H1 (cell line): ENCODE measurements at regions not wholly inside any gene's neighbourhood (a gene's known extent, or its start where the extent isn't known, plus 50 kb on each side); places are given as distances from the start of the nearest gene placed in this dataset.

ENCODE experiments used
- CTCF ChIA-PET: fragments of 300-600 bp; sonication (Branson Sonifier 250); formaldehyde crosslinking; loops from one replicate; lab custom pipeline; 2021; ENCODE audit not compliant: partially characterized antibody; lab: Charles Lee
- POLR2A ChIA-PET: fragments of 300-600 bp; sonication (Branson Sonifier 250); formaldehyde crosslinking; loops from one replicate; lab custom pipeline; 2021; ENCODE audit warnings: inconsistent platforms; ENCODE audit not compliant: partially characterized antibody; lab: Charles Lee
- DNase-seq, 2 experiments: peaks; one replicate each; pipeline versions ENCODE4 v3.0.0 to v3.0.0-alpha.2; 2010 to 2022; ENCODE audit warnings: low spot score in 2 of 2, low read depth in 1 of 2, mixed read lengths in 1 of 2
- FAIRE-seq: peaks from 2 replicates; lab custom pipeline; 2011; peaks lifted over from hg19 to GRCh38; lab: Jason Lieb, UNC
- H2AFZ ChIP-seq: 2 replicates; pipeline ENCODE4 v1.8.1; 2012; ENCODE audit warnings: low read length, inconsistent platforms
- H2AK5ac ChIP-seq: 2 replicates; pipeline ENCODE4 v1.6.1; 2013; ENCODE audit warnings: low read depth, low read length
- H2BK120ac ChIP-seq: replicated peaks from 2 replicates; pipeline ENCODE3; 2013; ENCODE audit warnings: low read depth, low read length, inconsistent platforms
- H2BK12ac ChIP-seq: 2 replicates; pipeline ENCODE4 v1.6.1; 2013; ENCODE audit warnings: low read depth, low read length
- H2BK15ac ChIP-seq: 2 replicates; pipeline ENCODE4 v1.6.1; 2013; ENCODE audit warnings: low read length
- H2BK20ac ChIP-seq: 2 replicates; pipeline ENCODE4 v1.6.1; 2013; ENCODE audit warnings: low read length
- H2BK5ac ChIP-seq: 2 replicates; pipeline ENCODE4 v1.6.1; 2013; ENCODE audit warnings: low read depth, low read length
- H3K14ac ChIP-seq: 2 replicates; pipeline ENCODE4 v1.6.1; 2013; ENCODE audit warnings: inconsistent platforms; ENCODE audit not compliant: insufficient read length
- H3K18ac ChIP-seq: 2 replicates; pipeline ENCODE4 v1.6.1; 2013; ENCODE audit warnings: low read length; ENCODE audit errors: extremely low read depth
- H3K23ac ChIP-seq: 2 replicates; pipeline ENCODE4 v1.6.1; 2013; ENCODE audit warnings: inconsistent platforms; ENCODE audit not compliant: insufficient read length
- H3K23me2 ChIP-seq: 2 replicates; pipeline ENCODE4 v1.6.1; 2013; ENCODE audit warnings: low read depth, low read length
- H3K27ac ChIP-seq: 2 replicates; pipeline ENCODE4 v1.6.1; 2011; ENCODE audit warnings: low read depth, low read length, inconsistent platforms
- H3K27me3 ChIP-seq, 4 experiments: replicated peaks in 1 of 4; 1 replicate in 1 of 4; 2 replicates in 3 of 4; pipeline versions ENCODE4 v1.6.1 to v1.8.1; 2011 to 2013; ENCODE audit warnings: low read length in 3 of 4, mild to moderate bottlenecking in 3 of 4, inconsistent platforms in 2 of 4, mixed read lengths in 2 of 4, moderate library complexity in 1 of 4; ENCODE audit not compliant: control insufficient read depth in 3 of 4, insufficient read depth in 3 of 4; ENCODE audit errors: extremely low read depth in 1 of 4
- H3K36me3 ChIP-seq, 4 experiments: 2 replicates each; pipeline versions ENCODE4 v1.6.1 to v1.8.1; 2011 to 2013; ENCODE audit warnings: mild to moderate bottlenecking in 4 of 4, low read length in 3 of 4, moderate library complexity in 2 of 4, control low read depth in 1 of 4, inconsistent platforms in 1 of 4; ENCODE audit not compliant: insufficient read depth in 4 of 4, control insufficient read depth in 2 of 4
- H3K4ac ChIP-seq: replicated peaks from 2 replicates; pipeline ENCODE3; 2013; ENCODE audit warnings: low read length, low read depth, mixed read lengths, inconsistent platforms; ENCODE audit not compliant: insufficient read length
- H3K4me1 ChIP-seq, 4 experiments: replicated peaks in 1 of 4; 1 replicate in 1 of 4; 2 replicates in 3 of 4; pipeline versions ENCODE4 v1.6.1 to v1.8.1; 2011 to 2013; ENCODE audit warnings: low read length in 3 of 4, inconsistent platforms in 2 of 4, mixed read lengths in 1 of 4; ENCODE audit not compliant: insufficient read depth in 4 of 4, control insufficient read depth in 3 of 4
- H3K4me2 ChIP-seq, 2 experiments: 2 replicates each; pipeline versions ENCODE4 v1.6.1 to v1.8.1; 2011 to 2013; ENCODE audit warnings: low read depth in 2 of 2, low read length in 2 of 2, control low read depth in 1 of 2, inconsistent platforms in 1 of 2, mild to moderate bottlenecking in 1 of 2; ENCODE audit not compliant: insufficient read depth in 1 of 2
- H3K4me3 ChIP-seq, 4 experiments: fragments of 200-600, 300-600 bp in 1 of 4; sonication (generic), shearing (Covaris generic), sonication (Bioruptor Twin) in 1 of 4; 2 replicates each; pipeline versions ENCODE4 v1.5.1 to v1.8.1; 2011 to 2016; ENCODE audit warnings: low read length in 4 of 4, low read depth in 3 of 4, control low read depth in 2 of 4, inconsistent platforms in 2 of 4, mild to moderate bottlenecking in 2 of 4, mixed read lengths in 1 of 4, moderate library complexity in 1 of 4; ENCODE audit not compliant: insufficient read depth in 2 of 4; ENCODE audit errors: extremely low read depth in 1 of 4
- H3K56ac ChIP-seq: replicated peaks from 2 replicates; pipeline ENCODE3; 2013; ENCODE audit warnings: low read depth, mild to moderate bottlenecking, mixed read lengths, low read length, inconsistent platforms; ENCODE audit not compliant: insufficient read length
- H3K79me1 ChIP-seq: 2 replicates; pipeline ENCODE4 v1.6.1; 2013; ENCODE audit warnings: low read depth, low read length, control low read depth
- H3K79me2 ChIP-seq, 2 experiments: 2 replicates each; pipeline versions ENCODE4 v1.6.1 to v1.8.1; 2012 to 2013; ENCODE audit warnings: low read length in 2 of 2, mild to moderate bottlenecking in 2 of 2, inconsistent platforms in 1 of 2; ENCODE audit not compliant: insufficient read depth in 2 of 2, control insufficient read depth in 1 of 2
- H3K9ac ChIP-seq, 4 experiments: replicated peaks in 1 of 4; 1 replicate in 1 of 4; 2 replicates in 3 of 4; pipeline versions ENCODE4 v1.6.1 to v1.8.1; 2011 to 2013; ENCODE audit warnings: low read depth in 3 of 4, low read length in 3 of 4, control low read depth in 2 of 4, mild to moderate bottlenecking in 2 of 4, moderate library complexity in 2 of 4, inconsistent platforms in 1 of 4; ENCODE audit errors: extremely low read depth in 1 of 4
- H3K9me3 ChIP-seq, 2 experiments: 2 replicates each; pipeline versions ENCODE4 v1.6.1 to v1.8.1; 2012 to 2013; ENCODE audit warnings: mild to moderate bottlenecking in 2 of 2, moderate library complexity in 2 of 2, control low read depth in 1 of 2, inconsistent platforms in 1 of 2, low read depth in 1 of 2, low read length in 1 of 2, mixed read lengths in 1 of 2; ENCODE audit not compliant: insufficient read depth in 2 of 2
- H4K20me1 ChIP-seq, 2 experiments: replicated peaks in 1 of 2; 2 replicates each; pipeline versions ENCODE3 to v1.8.1; 2011 to 2013; ENCODE audit warnings: inconsistent platforms in 2 of 2, low read length in 2 of 2, mild to moderate bottlenecking in 1 of 2; ENCODE audit not compliant: insufficient read depth in 2 of 2, control insufficient read depth in 1 of 2
- H4K5ac ChIP-seq: 2 replicates; pipeline ENCODE4 v1.6.1; 2013; ENCODE audit warnings: low read length, low read depth, mixed read lengths, inconsistent platforms; ENCODE audit not compliant: insufficient read length
- H4K8ac ChIP-seq: 2 replicates; pipeline ENCODE4 v1.8.0; 2013; ENCODE audit warnings: mild to moderate bottlenecking, moderate library complexity, low read length, inconsistent platforms; ENCODE audit not compliant: insufficient read depth; ENCODE audit errors: extremely low read depth
- H4K91ac ChIP-seq: replicated peaks from 2 replicates; pipeline ENCODE3; 2013; ENCODE audit warnings: low read length, mixed read lengths, inconsistent platforms; ENCODE audit not compliant: insufficient read length
- MAFK ChIP-seq: IDR thresholded peaks from 2 replicates; pipeline ENCODE4 v1.6.1; 2012; ENCODE audit warnings: low read depth, mild to moderate bottlenecking, improper control_type of control experiment, low read length
- SIN3A ChIP-seq, 2 experiments: IDR thresholded peaks in 1 of 2; conservative IDR thresholded peaks in 1 of 2; 2 replicates each; pipeline ENCODE4 v1.6.1; 2011 to 2012; ENCODE audit warnings: low read length in 2 of 2, improper control_type of control experiment in 1 of 2, low read depth in 1 of 2, mild to moderate bottlenecking in 1 of 2

DNA sequence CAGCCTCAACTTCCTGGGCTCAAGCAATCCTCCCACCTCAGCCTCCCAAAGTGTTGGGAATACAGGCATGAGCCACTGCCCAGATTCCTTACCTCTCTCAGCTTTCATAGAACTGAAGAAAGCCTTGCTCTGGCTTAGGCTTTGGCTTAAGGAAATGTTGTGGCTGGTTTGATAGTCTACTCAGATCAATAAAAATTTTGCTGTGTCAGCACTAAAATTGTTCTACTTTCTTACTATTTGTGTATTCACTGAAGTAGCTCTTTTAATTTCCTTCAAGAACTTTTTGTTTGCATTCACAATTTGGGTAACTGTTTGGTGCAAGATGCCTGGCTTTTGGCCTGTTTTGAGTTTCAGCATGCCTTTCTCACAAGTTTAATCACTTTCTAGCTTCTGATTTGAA lies 634.0 kb upstream of the FSHR start:
- H3K79me1 ChIP-seq, result no peaks in the 10 kb centered on the region
- no peak overlapping the region for H3K23ac ChIP-seq
- no peaks in the 10 kb centered on the region for H3K27me3 ChIP-seq
- no peak for DNase-seq
- H3K4ac ChIP-seq, result no peak overlapping the region
- peak; percentile 95 for TF ChIP-seq MAFK
- no peak for TF ChIP-seq SIN3A (conservative IDR thresholded peaks at IDR 0.05 in 1 of 2, IDR thresholded peaks at IDR 0.05 in 1 of 2; ENCODE audit: low read depth in 1 of 2, low read length in 2 of 2)
- TF ChIP-seq, all 59 proteins: peak for 1
- H3K4me2 ChIP-seq, result no peak overlapping the region
- no peak overlapping the region for H3K18ac ChIP-seq
- ChIA-PET POLR2A (no interaction called here), CTCF (interaction anchor here (1.1 to 4.3 kb wide), 3 partner anchors 17 to 23 kb away, joined by 3 to 18 read pairs (median 3); no protein-coding TSS in a partner anchor)
- H2BK120ac ChIP-seq, result no peak overlapping the region
- no peak overlapping the region for H4K8ac ChIP-seq
- no peaks in the 10 kb centered on the region for H3K23me2 ChIP-seq
- no peak overlapping the region for H3K27ac ChIP-seq
- no peak overlapping the region for H3K9ac ChIP-seq
- H3K4me1 ChIP-seq, result no peaks in the 10 kb centered on the region
- H3K4me3 ChIP-seq, result no peak overlapping the region
- H2AK5ac ChIP-seq, result no peak overlapping the region
- H3K56ac ChIP-seq, result no peak overlapping the region
- H2BK12ac ChIP-seq, result no peak overlapping the region
- no peak overlapping the region for H2AFZ ChIP-seq
- H4K20me1 ChIP-seq, result no peaks in the 10 kb centered on the region
- no peak overlapping the region for H4K5ac ChIP-seq
- H2BK15ac ChIP-seq, result no peak overlapping the region
- FAIRE-seq, result no peak
- H2BK20ac ChIP-seq, result no peak overlapping the region
- H3K9me3 ChIP-seq, result no peaks in the 10 kb centered on the region
- H3K79me2 ChIP-seq, result no peaks in the 10 kb centered on the region
- no peaks in the 10 kb centered on the region for H3K36me3 ChIP-seq
- no peak overlapping the region for H2BK5ac ChIP-seq
- no peak overlapping the region for H4K91ac ChIP-seq
- H3K14ac ChIP-seq, result no peak overlapping the region
